SU-DHL-6 (cell line): ENCODE measurements at regions not wholly inside any gene's neighbourhood (a gene's known extent, or its start where the extent isn't known, plus 50 kb on each side); places are given as distances from the start of the nearest gene placed in this dataset.

Experiments
- CTCF ChIP-seq: fragments of 200-600 bp; sonication (generic); IDR thresholded peaks from one replicate; pipeline ENCODE4 v1.5.1; 2017; ENCODE audit warnings: antibody characterized with exemption, mild to moderate bottlenecking, low read length, moderate library complexity; ENCODE audit not compliant: insufficient read depth, poor library complexity, severe bottlenecking
- EZH2phosphoT487 ChIP-seq: fragments of 200-600 bp; sonication (generic), shearing (Covaris generic); conservative IDR thresholded peaks from 2 replicates; pipeline ENCODE4 v1.6.1; 2018; ENCODE audit warnings: mild to moderate bottlenecking, antibody characterized with exemption, low read length, moderate library complexity, mixed read lengths

GRCh38 chr6:33953171-33953570, 149.4 kb upstream of the MLN start:
- TF ChIP-seq EZH2phosphoT487 (no peak), CTCF (no peak)
